ENCODE measurements at regions not wholly inside any gene's neighbourhood (a gene's known extent, or its start where the extent isn't known, plus 50 kb on each side); places are given as distances from the start of the nearest gene placed in this dataset.
A peak's percentile ranks its signal among the peaks of the same experiment; 100 is the strongest.

- ChIA-PET CTCF (ENCODE audit: low intra/inter-chr PET ratio) (no interaction called here), POLR2A (no interaction called here)
- no peak for DNase-seq (ENCODE audit: extremely low read depth in 1 of 4, low spot score in 3 of 4)
- FAIRE-seq, result peak; percentile 26
- no peaks in the 10 kb centered on the region for H3K9me3 ChIP-seq (replicated peaks; ENCODE audit: control insufficient read depth, insufficient read depth, low read depth, low read length)
- H3K4me1 ChIP-seq (replicated peaks in 1 of 2; ENCODE audit: control insufficient read depth in 2 of 2, insufficient read depth in 2 of 2, low read length in 2 of 2), result no peaks in the 10 kb centered on the region; a peak in 1 of 5 replicates
- H3K36me3 ChIP-seq (ENCODE audit: control insufficient read depth, insufficient read depth, low read length), result no peaks in the 10 kb centered on the region
- H4K20me1 ChIP-seq (replicated peaks; ENCODE audit: control insufficient read depth, insufficient read depth, low read length), result no peaks in the 10 kb centered on the region
- H3K9me1 ChIP-seq (ENCODE audit: control insufficient read depth, insufficient read depth, low read length), result no peaks in the 10 kb centered on the region
- peak; percentile 47; the same call in 1 of the 3 replicates for ATAC-seq
- no TSS peak for BruUV-seq (replicated peaks)
- H3K27me3 ChIP-seq (ENCODE audit: control insufficient read depth in 2 of 2, insufficient read depth in 2 of 2, low read length in 2 of 2), result no peaks in the 10 kb centered on the region
- no peak overlapping the region for H3K4me3 ChIP-seq
- H3K79me2 ChIP-seq (ENCODE audit: control insufficient read depth, insufficient read depth, low read length), result no peaks in the 10 kb centered on the region
- H3K9ac ChIP-seq (ENCODE audit: insufficient read depth in 1 of 2, low read depth in 2 of 2, low read length in 2 of 2), result no peak overlapping the region
- H3K4me2 ChIP-seq (ENCODE audit: insufficient read depth, low read length), result no peak overlapping the region
- 0 out of 2 replicates have a peak overlapping the region, but pooled peaks have one; percentile 58 for H2AFZ ChIP-seq (ENCODE audit: low read depth, low read length)
- WGBS (ENCODE audit: insufficient coverage, low coverage, missing lambda C conversion rate), result 23% methylated on average over 5 of the region's 5 CpGs
- intact Hi-C loops (cut with micrococcal nuclease), result no loop called here
- H3K27ac ChIP-seq (ENCODE audit: extremely low read depth, low read depth, low read length), result no peak overlapping the region
- no peak for TF ChIP-seq GATAD2A (IDR thresholded peaks at IDR 0.05)
- no peak for TF ChIP-seq CHD1 (IDR thresholded peaks at IDR 0.05; ENCODE audit: low read length)
- no peak for TF ChIP-seq NRF1 (conservative IDR thresholded peaks at IDR 0.05 in 1 of 2, IDR thresholded peaks at IDR 0.05 in 1 of 2)
- peak; percentile 54 for TF ChIP-seq NFE2 (IDR thresholded peaks at IDR 0.05; ENCODE audit: low read depth)
- TF ChIP-seq MEF2D (tag; conservative IDR thresholded peaks at IDR 0.05; ENCODE audit: low read depth), result no peak
- 0 out of 2 replicates have a peak, but pooled peaks have one; percentile 11 for TF ChIP-seq ZNF316 (IDR thresholded peaks at IDR 0.05)
- no peak for TF ChIP-seq SMAD3 (CRISPR knock-in tag; conservative IDR thresholded peaks at IDR 0.05)
- no peak for TF ChIP-seq NR3C1 (CRISPR knock-in tag; IDR thresholded peaks at IDR 0.05)
- TF ChIP-seq C11orf30 (IDR thresholded peaks at IDR 0.05; ENCODE audit: low read depth), result 0 out of 2 replicates have a peak, but pooled peaks have one; percentile 16
- no peak for TF ChIP-seq ELK1 (CRISPR knock-in tag; IDR thresholded peaks at IDR 0.05)
- no peak for TF ChIP-seq MAZ (CRISPR knock-in tag; conservative IDR thresholded peaks at IDR 0.05 in 1 of 2, IDR thresholded peaks at IDR 0.05 in 1 of 2)
- TF ChIP-seq NFRKB (IDR thresholded peaks at IDR 0.05; ENCODE audit: low read depth), result no peak
- no peak for TF ChIP-seq ILK (tag; IDR thresholded peaks at IDR 0.05; ENCODE audit: borderline replicate concordance, low read depth)
- no peak for TF ChIP-seq ZNF280B (CRISPR knock-in tag; IDR thresholded peaks at IDR 0.05)
- TF ChIP-seq ZBED1 (IDR thresholded peaks at IDR 0.05), result no peak
- no peak for TF ChIP-seq MAFK (IDR thresholded peaks at IDR 0.05; ENCODE audit: low read length)
- TF ChIP-seq MAFG (tag; conservative IDR thresholded peaks at IDR 0.05), result 0 out of 2 replicates have a peak, but pooled peaks have one; percentile 9
- no peak for TF ChIP-seq BRCA1 (IDR thresholded peaks at IDR 0.05)
- TF ChIP-seq BRCA1 (CRISPR knock-in tag; IDR thresholded peaks at IDR 0.05), result no peak
- no peak for TF ChIP-seq CEBPG (CRISPR knock-in tag; IDR thresholded peaks at IDR 0.05)
- no peak for TF ChIP-seq CEBPG (tag; conservative IDR thresholded peaks at IDR 0.05 in 1 of 2, IDR thresholded peaks at IDR 0.05 in 1 of 2)
- TF ChIP-seq FOS (IDR thresholded peaks at IDR 0.05; ENCODE audit: extremely low read depth, insufficient read length), result no peak
- no peak for TF ChIP-seq NR2C1 (IDR thresholded peaks at IDR 0.05)
- no peak for TF ChIP-seq NR2C1 (tag; IDR thresholded peaks at IDR 0.05)
- no peak for TF ChIP-seq NCOA1 (IDR thresholded peaks at IDR 0.05; ENCODE audit: low read depth)
- in situ Hi-C loops (cut with MboI), result no loop called here
Measured at GRCh38 chr11:98177925-98178324, 842.8 kb upstream of the CNTN5 start.

All from K562 (cell line).